Stomach smooth muscle (tissue), 2 donors: ENCODE measurements at regions not wholly inside any gene's neighbourhood (a gene's known extent, or its start where the extent isn't known, plus 50 kb on each side); places are given as distances from the start of the nearest gene placed in this dataset.

Source experiments
- H3K27ac ChIP-seq: one replicate; pipeline ENCODE4 v1.7.0; 2013; ENCODE audit warnings: mild to moderate bottlenecking, low read length, inconsistent platforms
- H3K27me3 ChIP-seq, 2 donors: one replicate each; pipeline ENCODE4 v1.7.0; 2013; ENCODE audit warnings: low read length in 2 of 2; ENCODE audit not compliant: insufficient read depth in 2 of 2, control insufficient read depth in 1 of 2
- H3K36me3 ChIP-seq, 2 donors: one replicate each; pipeline ENCODE4 v1.7.0; 2013; ENCODE audit warnings: low read length in 2 of 2; ENCODE audit not compliant: control insufficient read depth in 2 of 2, insufficient read depth in 2 of 2
- H3K4me1 ChIP-seq: one replicate; pipeline ENCODE4 v1.7.0; 2013; ENCODE audit warnings: low read length; ENCODE audit not compliant: control insufficient read depth, insufficient read depth
- H3K4me3 ChIP-seq, 2 donors: one replicate each; pipeline ENCODE4 v1.7.0; 2013; ENCODE audit warnings: low read length in 2 of 2
- H3K9ac ChIP-seq, 2 donors: one replicate each; pipeline ENCODE4 v1.7.0; 2013; ENCODE audit warnings: low read length in 2 of 2, mild to moderate bottlenecking in 1 of 2
- H3K9me3 ChIP-seq, 2 donors: one replicate each; pipeline ENCODE4 v1.7.0; 2013; ENCODE audit warnings: low read length in 2 of 2; ENCODE audit not compliant: control insufficient read depth in 2 of 2
- donor health status: healthy.
- donor health status: Pancreatic carcinoma.

- no peak overlapping the region for H3K27ac ChIP-seq
- no peaks in the 10 kb centered on the region for H3K9me3 ChIP-seq
- no peaks in the 10 kb centered on the region for H3K27me3 ChIP-seq
- H3K4me1 ChIP-seq: no peaks in the 10 kb centered on the region
- H3K4me3 ChIP-seq: no peak overlapping the region
- no peak overlapping the region for H3K9ac ChIP-seq
- no peaks in the 10 kb centered on the region for H3K36me3 ChIP-seq
Measured at GRCh38 chr4:176898791-176899190, 106.1 kb upstream of the VEGFC start.

- Histone ChIP-seq H3K36me3 (no peaks in the 10 kb centered on the region), H3K9me3 (no peaks in the 10 kb centered on the region), H3K27ac (no peak overlapping the region), H3K9ac (no peak overlapping the region), H3K27me3 (no peaks in the 10 kb centered on the region), H3K4me3 (no peak overlapping the region), H3K4me1 (no peaks in the 10 kb centered on the region)
Measured at GRCh38 chr4:176902710-176903323, 110.1 kb upstream of the VEGFC start.

- H3K27ac ChIP-seq: no peak overlapping the region
- no peaks in the 10 kb centered on the region for H3K9me3 ChIP-seq
Measured at GRCh38 chr4:176906709-176907108, 114.0 kb upstream of the VEGFC start.

DNA sequence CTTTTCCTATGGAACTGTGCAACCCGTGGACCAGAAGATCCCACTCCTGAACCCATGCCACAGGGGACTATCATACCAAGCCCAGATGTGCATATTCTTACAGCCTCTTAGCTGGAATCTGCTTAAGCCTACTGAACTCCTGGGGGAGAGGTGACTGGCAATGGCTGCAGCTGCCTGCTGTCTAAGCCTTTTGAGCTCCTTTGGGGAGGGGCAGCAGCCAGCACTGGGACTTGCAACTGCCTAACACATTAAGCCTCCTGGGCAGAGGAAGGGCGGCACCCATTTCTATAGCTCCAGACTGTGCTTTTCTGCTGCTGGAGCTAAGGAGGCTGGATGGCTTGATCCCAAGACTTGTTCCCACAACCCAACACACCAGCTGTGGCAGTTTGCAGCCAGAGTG lies 117.9 kb upstream of the VEGFC start:
- Histone ChIP-seq H3K27ac (no peak overlapping the region), H3K36me3 (no peaks in the 10 kb centered on the region), H3K9ac (no peak overlapping the region), H3K9me3 (no peaks in the 10 kb centered on the region), H3K27me3 (no peaks in the 10 kb centered on the region), H3K4me3 (no peak overlapping the region), H3K4me1 (no peaks in the 10 kb centered on the region)

More at GRCh38 chr4:176906709-176907108, 114.0 kb upstream of the VEGFC start:
- no peaks in the 10 kb centered on the region for H3K27me3 ChIP-seq
- H3K4me3 ChIP-seq: no peak overlapping the region
- no peaks in the 10 kb centered on the region for H3K4me1 ChIP-seq
- H3K36me3 ChIP-seq: no peaks in the 10 kb centered on the region
- H3K9ac ChIP-seq: no peak overlapping the region

- Histone ChIP-seq H3K4me3 (no peak overlapping the region), H3K9me3 (no peaks in the 10 kb centered on the region), H3K9ac (no peak overlapping the region), H3K27me3 (no peaks in the 10 kb centered on the region), H3K4me1 (no peaks in the 10 kb centered on the region), H3K27ac (no peak overlapping the region), H3K36me3 (no peaks in the 10 kb centered on the region)
Measured at GRCh38 chr4:176919631-176920030, 126.9 kb upstream of the VEGFC start.

DNA sequence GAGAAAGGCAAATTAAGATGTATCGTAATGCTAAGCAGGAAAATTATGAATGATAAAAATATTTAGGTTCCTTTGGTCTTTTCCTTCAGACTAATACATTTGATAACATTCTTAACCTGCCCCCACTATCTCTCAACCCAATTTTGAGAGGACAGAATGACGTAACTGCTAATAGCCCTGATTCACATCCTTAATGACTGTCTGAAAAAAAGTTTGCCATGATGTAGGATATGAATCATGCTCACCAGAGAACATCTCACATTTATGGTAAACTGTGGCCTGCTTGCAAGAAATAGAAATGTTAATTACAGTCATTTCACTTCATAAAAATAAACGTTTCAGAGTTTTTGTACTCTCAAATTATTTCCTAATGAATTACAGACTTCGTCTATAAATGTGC lies 128.0 kb upstream of the VEGFC start:
- no peak overlapping the region for H3K27ac ChIP-seq
- H3K9me3 ChIP-seq: no peaks in the 10 kb centered on the region
- H3K27me3 ChIP-seq: no peaks in the 10 kb centered on the region
- H3K36me3 ChIP-seq: no peaks in the 10 kb centered on the region
- no peaks in the 10 kb centered on the region for H3K4me1 ChIP-seq
- H3K4me3 ChIP-seq: no peak overlapping the region
- no peak overlapping the region for H3K9ac ChIP-seq

GRCh38 chr4:176921256-176921655 lies 128.5 kb upstream of the VEGFC start:
- Histone ChIP-seq H3K4me1 (no peaks in the 10 kb centered on the region), H3K9me3 (no peaks in the 10 kb centered on the region), H3K27me3 (no peaks in the 10 kb centered on the region), H3K36me3 (no peaks in the 10 kb centered on the region), H3K9ac (no peak overlapping the region), H3K4me3 (no peak overlapping the region), H3K27ac (no peak overlapping the region)

DNA sequence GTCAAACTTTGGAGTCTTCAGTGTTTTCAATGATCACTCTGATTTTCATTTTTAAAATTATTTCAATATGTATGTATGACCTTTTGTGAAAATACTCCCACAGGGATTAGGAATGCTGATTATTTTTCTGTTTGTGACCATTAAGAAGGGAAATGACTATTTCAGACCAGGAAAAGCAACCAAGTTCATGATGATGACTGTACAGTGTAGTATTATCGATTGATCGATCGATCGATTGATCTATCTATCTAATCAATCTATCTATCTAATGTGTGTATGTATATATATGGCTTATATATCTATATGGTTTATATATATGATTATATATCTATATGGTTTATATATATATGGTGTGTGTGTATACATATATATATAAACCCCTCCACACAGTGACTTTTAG lies 131.5 kb upstream of the VEGFC start:
- Histone ChIP-seq H3K36me3 (no peaks in the 10 kb centered on the region), H3K27ac (no peak overlapping the region), H3K9me3 (no peaks in the 10 kb centered on the region)

GRCh38 chr4:176925962-176926361 lies 133.2 kb upstream of the VEGFC start:
- Histone ChIP-seq H3K27me3 (no peaks in the 10 kb centered on the region), H3K9ac (no peak overlapping the region), H3K36me3 (no peaks in the 10 kb centered on the region), H3K4me3 (no peak overlapping the region), H3K27ac (no peak overlapping the region), H3K4me1 (no peaks in the 10 kb centered on the region), H3K9me3 (no peaks in the 10 kb centered on the region)

More for the DNA sequence above, 131.5 kb upstream of the VEGFC start:
- Histone ChIP-seq H3K27me3 (no peaks in the 10 kb centered on the region), H3K4me1 (no peaks in the 10 kb centered on the region), H3K4me3 (no peak overlapping the region), H3K9ac (no peak overlapping the region)

GRCh38 chr4:176927117-176927516 lies 134.4 kb upstream of the VEGFC start:
- Histone ChIP-seq H3K4me1 (no peaks in the 10 kb centered on the region), H3K9me3 (no peaks in the 10 kb centered on the region), H3K9ac (no peak overlapping the region), H3K4me3 (no peak overlapping the region), H3K27ac (no peak overlapping the region), H3K27me3 (no peaks in the 10 kb centered on the region), H3K36me3 (no peaks in the 10 kb centered on the region)

GRCh38 chr4:176927664-176928063 lies 134.9 kb upstream of the VEGFC start:
- Histone ChIP-seq H3K36me3 (no peaks in the 10 kb centered on the region), H3K9ac (no peak overlapping the region), H3K27ac (no peak overlapping the region), H3K9me3 (no peaks in the 10 kb centered on the region), H3K27me3 (no peaks in the 10 kb centered on the region), H3K4me1 (no peaks in the 10 kb centered on the region), H3K4me3 (no peak overlapping the region)
